H9 (cell line): ENCODE measurements at regions not wholly inside any gene's neighbourhood (a gene's known extent, or its start where the extent isn't known, plus 50 kb on each side); places are given as distances from the start of the nearest gene placed in this dataset.

Experiments used
- DNase-seq: peaks from one replicate; pipeline ENCODE4 v3.0.0-alpha.2; 2017
- H2AFZ ChIP-seq: one replicate; pipeline ENCODE4 v1.6.1; 2013; ENCODE audit warnings: mild to moderate bottlenecking, low read length, control low read depth, moderate library complexity
- H2AK5ac ChIP-seq: 2 replicates; pipeline ENCODE4 v1.6.1; 2013; ENCODE audit warnings: low read length, control low read depth, mixed read lengths; ENCODE audit not compliant: insufficient read length
- H2BK120ac ChIP-seq: one replicate; pipeline ENCODE4 v1.6.1; 2013; ENCODE audit warnings: low read depth, mild to moderate bottlenecking, low read length, control low read depth, inconsistent platforms; ENCODE audit not compliant: poor library complexity, severe bottlenecking
- H2BK12ac ChIP-seq: 2 replicates; pipeline ENCODE4 v1.6.1; 2013; ENCODE audit warnings: low read length, control low read depth, mixed read lengths, low read depth; ENCODE audit not compliant: insufficient read length
- H2BK15ac ChIP-seq: 2 replicates; pipeline ENCODE4 v1.6.1; 2013; ENCODE audit warnings: low read depth, low read length, control low read depth
- H2BK20ac ChIP-seq: one replicate; pipeline ENCODE4 v1.6.1; 2013; ENCODE audit warnings: low read depth, mild to moderate bottlenecking, low read length, control low read depth, inconsistent platforms; ENCODE audit not compliant: poor library complexity, severe bottlenecking
- H2BK5ac ChIP-seq: 2 replicates; pipeline ENCODE4 v1.6.1; 2013; ENCODE audit warnings: low read length, control low read depth, mixed read lengths; ENCODE audit not compliant: insufficient read length
- H3K14ac ChIP-seq: 2 replicates; pipeline ENCODE4 v1.6.1; 2013; ENCODE audit warnings: low read length, control low read depth; ENCODE audit not compliant: insufficient read depth
- H3K18ac ChIP-seq: 2 replicates; pipeline ENCODE4 v1.6.1; 2013; ENCODE audit warnings: low read depth, mild to moderate bottlenecking, mixed read lengths, low read length, control low read depth; ENCODE audit not compliant: insufficient read length
- H3K23ac ChIP-seq: 2 replicates; pipeline ENCODE4 v1.6.1; 2013; ENCODE audit warnings: low read length, control low read depth, mixed read lengths, low read depth; ENCODE audit not compliant: insufficient read length
- H3K23me2 ChIP-seq: 2 replicates; pipeline ENCODE4 v1.6.1; 2013; ENCODE audit warnings: low read depth, mild to moderate bottlenecking, mixed read lengths, low read length, control low read depth; ENCODE audit not compliant: insufficient read length, poor library complexity, severe bottlenecking
- H3K27ac ChIP-seq: 2 replicates; pipeline ENCODE4 v1.5.1; 2013; ENCODE audit warnings: low read length, control low read depth, mixed read lengths, low read depth; ENCODE audit not compliant: insufficient read length
- H3K27me3 ChIP-seq: 2 replicates; pipeline ENCODE4 v1.6.1; 2013; ENCODE audit warnings: low read length, control low read depth, inconsistent platforms; ENCODE audit not compliant: insufficient read depth
- H3K4ac ChIP-seq: 2 replicates; pipeline ENCODE4 v1.6.1; 2013; ENCODE audit warnings: low read depth, mild to moderate bottlenecking, control low read depth, inconsistent platforms, low read length, moderate library complexity
- H3K4me1 ChIP-seq: 2 replicates; pipeline ENCODE4 v1.6.1; 2013; ENCODE audit warnings: low read length, control low read depth, inconsistent platforms; ENCODE audit not compliant: insufficient read depth
- H3K4me2 ChIP-seq: 2 replicates; pipeline ENCODE4 v1.6.1; 2013; ENCODE audit warnings: low read length, control low read depth, mixed read lengths; ENCODE audit not compliant: insufficient read length, insufficient read depth
- H3K56ac ChIP-seq: 2 replicates; pipeline ENCODE4 v1.6.1; 2013; ENCODE audit warnings: low read depth, mild to moderate bottlenecking, mixed read lengths, low read length, control low read depth; ENCODE audit not compliant: insufficient read length
- H3K79me1 ChIP-seq: 2 replicates; pipeline ENCODE4 v1.6.1; 2013; ENCODE audit warnings: low read depth, mild to moderate bottlenecking, moderate library complexity, low read length, control low read depth, inconsistent platforms; ENCODE audit not compliant: insufficient read depth, poor library complexity, severe bottlenecking
- H3K79me2 ChIP-seq: 2 replicates; pipeline ENCODE4 v1.6.1; 2013; ENCODE audit warnings: low read length, control low read depth, inconsistent platforms; ENCODE audit not compliant: insufficient read depth
- H3K9ac ChIP-seq: 2 replicates; pipeline ENCODE4 v1.6.1; 2013; ENCODE audit warnings: low read length, control low read depth, mixed read lengths; ENCODE audit not compliant: insufficient read length; ENCODE audit errors: extremely low read depth
- H3K9me3 ChIP-seq: one replicate; pipeline ENCODE4 v1.6.1; 2013; ENCODE audit warnings: low read depth, low read length, inconsistent platforms; ENCODE audit not compliant: control insufficient read depth
- H3T11ph ChIP-seq: one replicate; pipeline ENCODE4 v1.6.1; 2013; ENCODE audit warnings: mild to moderate bottlenecking, low read length, control low read depth, inconsistent platforms
- H4K20me1 ChIP-seq: one replicate; pipeline ENCODE4 v1.6.1; 2013; ENCODE audit not compliant: control insufficient read depth, insufficient read length, insufficient read depth
- H4K5ac ChIP-seq: 2 replicates; pipeline ENCODE4 v1.6.1; 2013; ENCODE audit warnings: low read depth, mild to moderate bottlenecking, mixed read lengths, low read length, control low read depth; ENCODE audit not compliant: insufficient read length
- H4K8ac ChIP-seq: replicated peaks from 2 replicates; pipeline ENCODE4 v1.6.1; 2013; ENCODE audit warnings: low read length, control low read depth, mixed read lengths, low read depth; ENCODE audit not compliant: insufficient read length
- H4K91ac ChIP-seq: 2 replicates; pipeline ENCODE4 v1.6.1; 2013; ENCODE audit warnings: low read depth, mild to moderate bottlenecking, moderate library complexity, mixed read lengths, low read length, control low read depth; ENCODE audit not compliant: insufficient read length
- H3K27ac Mint-ChIP-seq, 3 experiments: 2 replicates in 2 of 3; 3 replicates in 1 of 3; pipeline ENCODE4 v1.8.0; 2020 to 2021; ENCODE audit warnings: mixed read lengths in 3 of 3, mild to moderate bottlenecking in 1 of 3, moderate library complexity in 1 of 3
- H3K27me3 Mint-ChIP-seq: 2 replicates; pipeline ENCODE4 v1.8.0; 2021; ENCODE audit warnings: low read depth, mild to moderate bottlenecking, moderate library complexity, mixed read lengths
- H3K36me3 Mint-ChIP-seq, 3 experiments: 2 replicates in 2 of 3; 3 replicates in 1 of 3; pipeline ENCODE4 v1.8.0; 2020 to 2021; ENCODE audit warnings: low read depth in 3 of 3, mixed read lengths in 3 of 3; ENCODE audit not compliant: insufficient read depth in 1 of 3
- H3K4me1 Mint-ChIP-seq, 2 experiments: 2 replicates each; pipeline ENCODE4 v1.8.0; 2020; ENCODE audit warnings: mixed read lengths in 2 of 2
- H3K4me3 Mint-ChIP-seq, 2 experiments: 2 replicates in 1 of 2; 3 replicates in 1 of 2; pipeline ENCODE4 v1.8.0; 2020 to 2021; ENCODE audit warnings: mild to moderate bottlenecking in 2 of 2, mixed read lengths in 2 of 2, moderate library complexity in 1 of 2
- H3K9me3 Mint-ChIP-seq, 2 experiments: 2 replicates in 1 of 2; 3 replicates in 1 of 2; pipeline ENCODE4 v1.8.0; 2020; ENCODE audit warnings: mild to moderate bottlenecking in 2 of 2, mixed read lengths in 2 of 2, moderate library complexity in 1 of 2
- TF ChIP-seq, protein P1 (sequence below): fragments of 200-600 bp; sonication (generic); conservative IDR thresholded peaks from 3 replicates; pipeline ENCODE4 v1.8.0; 2021; ENCODE audit warnings: antibody characterized with exemption, mild to moderate bottlenecking

- H3K79me2 ChIP-seq: no peaks in the 10 kb centered on the region
- no peak overlapping the region for H3K23ac ChIP-seq
- H2BK5ac ChIP-seq: no peak overlapping the region
- H2BK12ac ChIP-seq: no peak overlapping the region
- Mint-ChIP-seq H3K27me3 (no peaks in the 10 kb centered on the region), H3K9me3 (no peaks in the 10 kb centered on the region), H3K27ac (no peak overlapping the region), H3K4me1 (peaks cover 3% of the 10 kb centered on the region in 2 experiments; a peak in 3 of 4 replicates), H3K4me3 (no peak overlapping the region), H3K36me3 (no peaks in the 10 kb centered on the region)
- no peaks in the 10 kb centered on the region; the same call in 1 of the 2 replicates for H3K4me1 ChIP-seq
- DNase-seq: no peak
- H3K4ac ChIP-seq: no peak overlapping the region
- no peaks in the 10 kb centered on the region for H3K27me3 ChIP-seq
- H3K9ac ChIP-seq: no peak overlapping the region
- TF ChIP-seq, protein P1, sequence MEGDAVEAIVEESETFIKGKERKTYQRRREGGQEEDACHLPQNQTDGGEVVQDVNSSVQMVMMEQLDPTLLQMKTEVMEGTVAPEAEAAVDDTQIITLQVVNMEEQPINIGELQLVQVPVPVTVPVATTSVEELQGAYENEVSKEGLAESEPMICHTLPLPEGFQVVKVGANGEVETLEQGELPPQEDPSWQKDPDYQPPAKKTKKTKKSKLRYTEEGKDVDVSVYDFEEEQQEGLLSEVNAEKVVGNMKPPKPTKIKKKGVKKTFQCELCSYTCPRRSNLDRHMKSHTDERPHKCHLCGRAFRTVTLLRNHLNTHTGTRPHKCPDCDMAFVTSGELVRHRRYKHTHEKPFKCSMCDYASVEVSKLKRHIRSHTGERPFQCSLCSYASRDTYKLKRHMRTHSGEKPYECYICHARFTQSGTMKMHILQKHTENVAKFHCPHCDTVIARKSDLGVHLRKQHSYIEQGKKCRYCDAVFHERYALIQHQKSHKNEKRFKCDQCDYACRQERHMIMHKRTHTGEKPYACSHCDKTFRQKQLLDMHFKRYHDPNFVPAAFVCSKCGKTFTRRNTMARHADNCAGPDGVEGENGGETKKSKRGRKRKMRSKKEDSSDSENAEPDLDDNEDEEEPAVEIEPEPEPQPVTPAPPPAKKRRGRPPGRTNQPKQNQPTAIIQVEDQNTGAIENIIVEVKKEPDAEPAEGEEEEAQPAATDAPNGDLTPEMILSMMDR: no peak
- H3T11ph ChIP-seq: no peak overlapping the region
- H3K23me2 ChIP-seq: no peaks in the 10 kb centered on the region
- no peak overlapping the region for H3K14ac ChIP-seq
- no peaks in the 10 kb centered on the region for H4K20me1 ChIP-seq
- H2AK5ac ChIP-seq: no peak overlapping the region
- no peak overlapping the region for H2AFZ ChIP-seq
- H2BK15ac ChIP-seq: no peak overlapping the region
- H4K5ac ChIP-seq: no peak overlapping the region
- no peak overlapping the region for H3K56ac ChIP-seq
- no peak overlapping the region for H3K27ac ChIP-seq
- no peak overlapping the region for H2BK120ac ChIP-seq
- H4K8ac ChIP-seq: no peak overlapping the region
- no peaks in the 10 kb centered on the region for H3K9me3 ChIP-seq
- no peak overlapping the region for H3K4me2 ChIP-seq
- no peak overlapping the region for H2BK20ac ChIP-seq
- H4K91ac ChIP-seq: no peak overlapping the region
- H3K79me1 ChIP-seq: no peaks in the 10 kb centered on the region
- H3K18ac ChIP-seq: no peak overlapping the region
Observed at GRCh38 chr13:84978851-84979250, 820.4 kb downstream of the SLITRK6 start.
